H1 (cell line): ENCODE measurements at regions not wholly inside any gene's neighbourhood (a gene's known extent, or its start where the extent isn't known, plus 50 kb on each side); places are given as distances from the start of the nearest gene placed in this dataset.

ENCODE experiments used
- ATF2 ChIP-seq: IDR thresholded peaks from 2 replicates; pipeline ENCODE4 v1.6.1; 2012; ENCODE audit warnings: low read length, inconsistent platforms
- CTCF ChIP-seq, 3 experiments: IDR thresholded peaks; 1 replicate in 2 of 3; 2 replicates in 1 of 3; pipeline versions ENCODE4 v1.5.1 to v1.6.1; 2011; ENCODE audit warnings: low read length in 3 of 3, mild to moderate bottlenecking in 3 of 3, inconsistent platforms in 2 of 3, low read depth in 1 of 3, moderate library complexity in 1 of 3; ENCODE audit not compliant: insufficient read depth in 1 of 3; ENCODE audit errors: control extremely low read depth in 1 of 3
- JUN ChIP-seq: IDR thresholded peaks from 2 replicates; pipeline ENCODE4 v1.6.1; 2011; ENCODE audit warnings: low read depth, mild to moderate bottlenecking, improper control_type of control experiment, low read length
- MAFK ChIP-seq: IDR thresholded peaks from 2 replicates; pipeline ENCODE4 v1.6.1; 2012; ENCODE audit warnings: low read depth, mild to moderate bottlenecking, improper control_type of control experiment, low read length
- NRF1 ChIP-seq: IDR thresholded peaks from 2 replicates; pipeline ENCODE4 v1.6.1; 2011; ENCODE audit warnings: mild to moderate bottlenecking, low read depth, low read length, improper control_type of control experiment
- POLR2A ChIP-seq, 2 experiments: IDR thresholded peaks; 1 replicate in 1 of 2; 2 replicates in 1 of 2; pipeline ENCODE4 v1.6.1; 2011; ENCODE audit warnings: low read depth in 2 of 2, low read length in 2 of 2, mild to moderate bottlenecking in 2 of 2; ENCODE audit errors: control extremely low read depth in 1 of 2
- RAD21 ChIP-seq, 2 experiments: IDR thresholded peaks in 1 of 2; conservative IDR thresholded peaks in 1 of 2; 2 replicates each; pipeline ENCODE4 v1.6.1; 2011; ENCODE audit warnings: low read depth in 2 of 2, low read length in 2 of 2, improper control_type of control experiment in 1 of 2, inconsistent platforms in 1 of 2, mild to moderate bottlenecking in 1 of 2, moderate library complexity in 1 of 2
- RFX5 ChIP-seq: IDR thresholded peaks from 2 replicates; pipeline ENCODE4 v1.6.1; 2011; ENCODE audit warnings: low read depth, low read length, improper control_type of control experiment, borderline replicate concordance
- SIX5 ChIP-seq: IDR thresholded peaks from 2 replicates; pipeline ENCODE4 v1.6.1; 2011; ENCODE audit warnings: mild to moderate bottlenecking, low read depth, low read length
- TAF1 ChIP-seq: IDR thresholded peaks from 2 replicates; pipeline ENCODE4 v1.6.1; 2011; ENCODE audit warnings: mild to moderate bottlenecking, low read depth, low read length

GRCh38 chr13:71360041-71360440 is 507.0 kb downstream of the DACH1 start:
- no peak for TF ChIP-seq CTCF (IDR thresholded peaks at IDR 0.05; ENCODE audit: control extremely low read depth in 1 of 3, insufficient read depth in 1 of 3, low read depth in 1 of 3, low read length in 3 of 3)
- TF ChIP-seq POLR2A (IDR thresholded peaks at IDR 0.05; ENCODE audit: control extremely low read depth in 1 of 2, low read depth in 2 of 2, low read length in 2 of 2): no peak
- no peak for TF ChIP-seq JUN
- no peak for TF ChIP-seq SIX5
- no peak for TF ChIP-seq NRF1
- no peak for TF ChIP-seq RFX5
- no peak for TF ChIP-seq ATF2
- TF ChIP-seq MAFK: no peak
- no peak for TF ChIP-seq TAF1
- no peak for TF ChIP-seq RAD21 (IDR thresholded peaks at IDR 0.05 in 1 of 2, conservative IDR thresholded peaks at IDR 0.05 in 1 of 2; ENCODE audit: low read depth in 2 of 2, low read length in 2 of 2)
